Uterus (tissue), 3 donors: ENCODE measurements at regions not wholly inside any gene's neighbourhood (a gene's known extent, or its start where the extent isn't known, plus 50 kb on each side); places are given as distances from the start of the nearest gene placed in this dataset.

Experiments
- DNase-seq, 2 donors: peaks; one replicate each; pipeline ENCODE4 v3.0.0-alpha.2; 2019 to 2020
- H3K27ac ChIP-seq, 2 donors: fragments of 200-600 bp; sonication (generic); 1 replicate in 1 of 2; 2 replicates in 1 of 2; pipeline ENCODE4 v1.5.1; 2016 to 2018
- H3K27me3 ChIP-seq, 2 donors: fragments of 200-600 bp; sonication (generic); one replicate each; pipeline ENCODE4 v1.5.1; 2018 to 2019; ENCODE audit warnings: control low read depth in 1 of 2
- H3K36me3 ChIP-seq, 2 donors: fragments of 200-600 bp; sonication (generic); one replicate each; pipeline ENCODE4 v1.5.1; 2019; ENCODE audit warnings: control low read depth in 1 of 2
- H3K4me1 ChIP-seq, 2 donors: fragments of 200-600 bp; sonication (generic); one replicate each; pipeline ENCODE4 v1.5.1; 2018 to 2019; ENCODE audit warnings: control low read depth in 1 of 2
- H3K4me3 ChIP-seq, 2 donors: fragments of 200-600 bp; sonication (generic); 1 replicate in 1 of 2; 2 replicates in 1 of 2; pipeline ENCODE4 v1.5.1; 2018 to 2019; ENCODE audit warnings: mild to moderate bottlenecking in 1 of 2
- H3K9me3 ChIP-seq, 2 donors: fragments of 200-600 bp; sonication (generic); one replicate each; pipeline ENCODE4 v1.5.1; 2019; ENCODE audit warnings: control low read depth in 1 of 2
- POLR2A ChIP-seq, 2 donors: fragments of 450-650 bp; IDR thresholded peaks; one replicate each; pipeline ENCODE4 v1.6.1; 2016; ENCODE audit warnings: antibody characterized with exemption in 2 of 2, mild to moderate bottlenecking in 1 of 2, moderate library complexity in 1 of 2
- intact Hi-C: fragments of 100-400 bp; cut with DNase I; formaldehyde crosslinking; loops from one replicate; pipeline ENCODE4 v1.15.1; 2023; ENCODE audit warnings: low total_unique reads
- TF ChIP-seq, protein P1 (sequence below), 4 experiments: fragments of 200-600 bp in 2 of 4; fragments of 450-650 bp in 2 of 4; sonication (generic) in 2 of 4; IDR thresholded peaks; one replicate each; pipeline ENCODE4 v1.5.1; 2016 to 2019; ENCODE audit warnings: antibody characterized with exemption in 4 of 4, mild to moderate bottlenecking in 2 of 4, moderate library complexity in 1 of 4
- donor health status: DM: yes; HTN: yes; CAD: no.

DNA sequence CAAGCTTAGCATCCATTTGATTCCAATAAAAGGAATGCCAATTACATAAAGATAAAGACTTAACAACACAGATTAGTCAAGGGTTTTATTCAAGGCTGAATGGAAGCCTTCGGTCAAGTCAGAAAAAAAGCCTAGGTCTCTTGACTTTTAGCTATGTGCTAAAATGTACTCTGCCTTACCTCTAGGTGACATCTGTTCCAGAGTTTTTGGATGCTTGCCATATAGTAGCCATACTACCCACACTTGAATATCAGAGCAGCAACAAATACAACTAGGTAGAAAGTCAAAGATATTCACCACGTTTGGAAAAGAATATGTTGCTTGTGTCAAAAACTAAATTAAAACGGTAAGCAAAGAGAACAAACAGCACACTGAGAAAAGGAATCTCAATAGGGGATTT, 484.7 kb downstream of the ELAVL2 start:
- intact Hi-C loops: no loop called here
- H3K36me3 ChIP-seq: no peaks in the 10 kb centered on the region
- H3K4me3 ChIP-seq: no peak overlapping the region
- no peaks in the 10 kb centered on the region for H3K9me3 ChIP-seq
- no peaks in the 10 kb centered on the region for H3K27me3 ChIP-seq
- no peaks in the 10 kb centered on the region for H3K4me1 ChIP-seq
- no peak for TF ChIP-seq POLR2A (IDR thresholded peaks at IDR 0.05)
- TF ChIP-seq, protein P1, sequence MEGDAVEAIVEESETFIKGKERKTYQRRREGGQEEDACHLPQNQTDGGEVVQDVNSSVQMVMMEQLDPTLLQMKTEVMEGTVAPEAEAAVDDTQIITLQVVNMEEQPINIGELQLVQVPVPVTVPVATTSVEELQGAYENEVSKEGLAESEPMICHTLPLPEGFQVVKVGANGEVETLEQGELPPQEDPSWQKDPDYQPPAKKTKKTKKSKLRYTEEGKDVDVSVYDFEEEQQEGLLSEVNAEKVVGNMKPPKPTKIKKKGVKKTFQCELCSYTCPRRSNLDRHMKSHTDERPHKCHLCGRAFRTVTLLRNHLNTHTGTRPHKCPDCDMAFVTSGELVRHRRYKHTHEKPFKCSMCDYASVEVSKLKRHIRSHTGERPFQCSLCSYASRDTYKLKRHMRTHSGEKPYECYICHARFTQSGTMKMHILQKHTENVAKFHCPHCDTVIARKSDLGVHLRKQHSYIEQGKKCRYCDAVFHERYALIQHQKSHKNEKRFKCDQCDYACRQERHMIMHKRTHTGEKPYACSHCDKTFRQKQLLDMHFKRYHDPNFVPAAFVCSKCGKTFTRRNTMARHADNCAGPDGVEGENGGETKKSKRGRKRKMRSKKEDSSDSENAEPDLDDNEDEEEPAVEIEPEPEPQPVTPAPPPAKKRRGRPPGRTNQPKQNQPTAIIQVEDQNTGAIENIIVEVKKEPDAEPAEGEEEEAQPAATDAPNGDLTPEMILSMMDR (IDR thresholded peaks at IDR 0.05): no peak
- no peak overlapping the region for H3K27ac ChIP-seq
- no peak for DNase-seq

GRCh38 chr9:23342291-23342690, 483.7 kb downstream of the ELAVL2 start:
- Histone ChIP-seq H3K27ac (no peak overlapping the region), H3K4me1 (no peaks in the 10 kb centered on the region), H3K9me3 (no peaks in the 10 kb centered on the region), H3K27me3 (no peaks in the 10 kb centered on the region), H3K36me3 (no peaks in the 10 kb centered on the region), H3K4me3 (no peak overlapping the region)
- intact Hi-C loops: no loop called here
- no peak for DNase-seq
- TF ChIP-seq, protein P1 (IDR thresholded peaks at IDR 0.05): no peak
- no peak for TF ChIP-seq POLR2A (IDR thresholded peaks at IDR 0.05)

DNA sequence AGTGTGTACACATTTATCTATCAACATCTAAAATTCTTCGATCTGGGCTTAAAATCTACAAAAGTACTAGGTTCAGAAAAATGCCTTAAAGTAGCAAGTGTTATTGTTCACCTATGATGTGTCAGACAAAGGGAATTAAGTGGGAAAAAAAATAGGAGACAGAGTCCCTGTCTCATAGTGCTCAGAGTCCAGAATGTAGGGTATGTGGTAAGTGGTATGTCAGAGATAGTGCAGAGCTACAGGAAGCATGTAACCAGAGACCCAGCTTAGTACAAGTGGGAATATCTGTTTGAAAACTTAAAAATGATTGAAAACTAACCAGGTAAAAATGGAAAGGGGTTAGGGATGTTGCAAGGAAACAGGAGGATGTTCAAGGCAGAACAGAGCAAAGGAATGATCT, 482.8 kb downstream of the ELAVL2 start:
- H3K27me3 ChIP-seq: no peaks in the 10 kb centered on the region
- TF ChIP-seq, protein P1 (IDR thresholded peaks at IDR 0.05): no peak
- TF ChIP-seq POLR2A (IDR thresholded peaks at IDR 0.05): no peak
- intact Hi-C loops: no loop called here
- H3K4me1 ChIP-seq: no peaks in the 10 kb centered on the region
- H3K4me3 ChIP-seq: no peak overlapping the region
- H3K9me3 ChIP-seq: no peaks in the 10 kb centered on the region
- DNase-seq: no peak
- no peak overlapping the region for H3K27ac ChIP-seq
- H3K36me3 ChIP-seq: no peaks in the 10 kb centered on the region

DNA sequence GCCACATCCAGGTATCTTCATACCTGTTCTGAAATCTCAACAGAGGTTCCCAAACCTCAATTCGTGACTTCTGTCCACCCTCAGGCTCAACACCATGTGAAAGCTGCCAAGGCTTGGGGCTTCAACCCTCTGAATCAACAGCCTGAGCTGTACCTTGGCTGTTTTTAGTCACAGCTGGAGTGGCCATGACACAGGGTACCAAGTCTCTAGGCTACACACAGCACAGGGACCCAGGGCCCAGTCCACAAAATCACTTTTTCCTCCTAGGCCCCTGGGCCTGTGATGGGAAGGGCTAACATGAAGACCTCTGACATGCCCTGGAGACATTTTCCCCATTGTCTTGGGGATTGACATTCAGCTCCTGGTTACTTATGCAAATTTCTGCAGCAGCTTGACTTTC, 464.9 kb downstream of the ELAVL2 start:
- no peaks in the 10 kb centered on the region for H3K4me1 ChIP-seq
- H3K27me3 ChIP-seq: no peaks in the 10 kb centered on the region
- no peak for DNase-seq
- H3K36me3 ChIP-seq: no peaks in the 10 kb centered on the region
- no peaks in the 10 kb centered on the region for H3K9me3 ChIP-seq
- TF ChIP-seq, protein P1 (IDR thresholded peaks at IDR 0.05): no peak
- no peak for TF ChIP-seq POLR2A (IDR thresholded peaks at IDR 0.05)
- H3K4me3 ChIP-seq: no peak overlapping the region
- H3K27ac ChIP-seq: no peak overlapping the region
- intact Hi-C loops: no loop called here

DNA sequence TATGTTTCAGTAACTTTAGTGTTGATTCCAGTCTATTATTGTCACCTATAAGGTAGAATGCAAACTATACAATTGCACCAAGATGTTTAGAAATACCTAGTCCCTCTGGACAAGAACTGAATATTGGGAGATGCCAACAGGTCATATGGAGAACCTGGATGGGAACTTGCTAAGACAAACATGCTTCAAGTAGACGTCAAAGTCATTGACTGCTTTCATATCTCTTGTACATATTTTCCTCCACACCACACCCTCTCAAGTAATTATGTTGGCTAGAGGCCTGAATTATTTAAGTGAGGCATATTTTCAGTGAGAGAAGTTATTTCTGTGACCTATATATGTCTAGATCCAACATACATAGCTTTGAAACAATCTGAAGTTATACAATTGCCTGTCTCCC, 453.3 kb downstream of the ELAVL2 start:
- Histone ChIP-seq H3K4me1 (no peaks in the 10 kb centered on the region), H3K36me3 (no peaks in the 10 kb centered on the region), H3K27ac (no peak overlapping the region), H3K27me3 (no peaks in the 10 kb centered on the region), H3K4me3 (no peak overlapping the region), H3K9me3 (no peaks in the 10 kb centered on the region)
- intact Hi-C loops: no loop called here
- TF ChIP-seq, protein P1 (IDR thresholded peaks at IDR 0.05): no peak
- no peak for TF ChIP-seq POLR2A (IDR thresholded peaks at IDR 0.05)
- no peak for DNase-seq
